HepG2 (cell line): ENCODE measurements at regions not wholly inside any gene's neighbourhood (a gene's known extent, or its start where the extent isn't known, plus 50 kb on each side); places are given as distances from the start of the nearest gene placed in this dataset.

Experiments
- ATAC-seq: fragments of 200-7000 bp; cut with Tn5 transposase; 3 replicates; pipeline ENCODE4 v1.9.1; 2020; ENCODE audit warnings: mild to moderate bottlenecking, moderate library complexity
- BruUV-seq: library from RNA; stranded (reverse); fragments of 400-500 nt; replicated peaks from 2 replicates; lab custom pipeline; 2021; lab: Mats Ljungman, UMichigan
- CTCF ChIA-PET: fragments of 300-600 bp; formaldehyde crosslinking; extraction: SDS; loops from one replicate; lab custom pipeline; 2021; ENCODE audit warnings: low total read pairs, inconsistent platforms, low intra/inter-chr PET ratio; lab: Yijun Ruan, JAX
- POLR2A ChIA-PET: fragments of 350-600 bp; sonication (Branson Sonifier 250); formaldehyde crosslinking; loops from one replicate; lab custom pipeline; 2020; ENCODE audit warnings: antibody characterized with exemption, inconsistent platforms; lab: Yijun Ruan, JAX
- DNase-seq: peaks from one replicate; pipeline ENCODE4 v3.0.0-alpha.2; 2015; ENCODE audit warnings: low spot score
- FAIRE-seq: peaks from 3 replicates; lab custom pipeline; 2011; peaks lifted over from hg19 to GRCh38; lab: Jason Lieb, UNC
- H2AFZ ChIP-seq: one replicate; pipeline ENCODE4 v1.6.1; 2011; ENCODE audit warnings: low read length, inconsistent platforms
- H3K27ac ChIP-seq: fragments of 300-600 bp; 3 replicates; pipeline ENCODE4 v1.8.0; 2011; ENCODE audit warnings: mixed run types, mild to moderate bottlenecking, mixed read lengths, low read length, inconsistent platforms; ENCODE audit not compliant: insufficient read depth; ENCODE audit errors: extremely low read length
- H3K27me3 ChIP-seq, 2 experiments: fragments of 200-600 bp in 1 of 2; 2 replicates in 1 of 2; 3 replicates in 1 of 2; pipeline versions ENCODE4 v1.6.0 to v1.8.0; 2011; ENCODE audit warnings: low read length in 2 of 2, mild to moderate bottlenecking in 2 of 2, moderate library complexity in 2 of 2, inconsistent platforms in 1 of 2; ENCODE audit not compliant: insufficient read depth in 2 of 2, control insufficient read depth in 1 of 2
- H3K36me3 ChIP-seq, 2 experiments: fragments of 200-600 bp in 1 of 2; replicated peaks in 1 of 2; 2 replicates in 1 of 2; 3 replicates in 1 of 2; pipeline versions ENCODE4 v1.5.1 to v1.8.0; 2011; ENCODE audit warnings: low read length in 2 of 2, inconsistent platforms in 1 of 2; ENCODE audit not compliant: insufficient read depth in 2 of 2, control insufficient read depth in 1 of 2
- H3K4me1 ChIP-seq: 2 replicates; pipeline ENCODE4 v1.5.1; 2012; ENCODE audit warnings: low read length, inconsistent platforms; ENCODE audit not compliant: insufficient read depth
- H3K4me2 ChIP-seq: 2 replicates; pipeline ENCODE4 v1.6.0; 2011; ENCODE audit warnings: low read depth, low read length, inconsistent platforms
- H3K4me3 ChIP-seq, 3 experiments: fragments of 200-600 bp in 1 of 3; sonication (generic), shearing (Covaris generic) in 1 of 3; replicated peaks in 1 of 3; 2 replicates each; pipeline ENCODE4 v1.5.1; 2011 to 2016; ENCODE audit warnings: low read length in 3 of 3, inconsistent platforms in 2 of 3, low read depth in 2 of 3, mild to moderate bottlenecking in 2 of 3, control low read depth in 1 of 3, mixed read lengths in 1 of 3; ENCODE audit not compliant: insufficient read depth in 1 of 3
- H3K79me2 ChIP-seq: one replicate; pipeline ENCODE4 v1.6.1; 2011; ENCODE audit warnings: low read length, inconsistent platforms; ENCODE audit not compliant: insufficient read depth
- H3K9ac ChIP-seq: 2 replicates; pipeline ENCODE4 v1.6.0; 2011; ENCODE audit warnings: mild to moderate bottlenecking, low read depth, low read length, inconsistent platforms; ENCODE audit not compliant: insufficient read depth
- H3K9me3 ChIP-seq: 2 replicates; pipeline ENCODE4 v1.5.1; 2012; ENCODE audit warnings: mild to moderate bottlenecking, low read length
- H4K20me1 ChIP-seq: 2 replicates; pipeline ENCODE4 v1.6.0; 2011; ENCODE audit warnings: inconsistent platforms, mild to moderate bottlenecking, low read length, moderate library complexity; ENCODE audit not compliant: insufficient read depth
- ZNF235 ChIP-seq: sonication (generic); formaldehyde crosslinking; IDR thresholded peaks from 2 replicates; pipeline ENCODE4 v1.8.1; 2023; ENCODE audit warnings: mild to moderate bottlenecking, missing genetic modification reagents, borderline replicate concordance
- ZNF263 ChIP-seq: sonication (generic); formaldehyde crosslinking; IDR thresholded peaks from 2 replicates; pipeline ENCODE4 v1.4.0; 2020; ENCODE audit warnings: missing genetic modification reagents
- WGBS: methylation state at CpG from one replicate; pipeline ENCODE4 v1.1.6; 2017; ENCODE audit warnings: low lambda C conversion rate; 5-methylcytosine and 5-hydroxymethylcytosine counted together
- in situ Hi-C: cut with HindIII; loops from 2 replicates; pipeline ENCODE4 v1.10.0; 2017; ENCODE audit warnings: low pct_unique_long_range_greater_than_20kb; ENCODE audit not compliant: extremely low pct_ligation_motif_present
- intact Hi-C: fragments of 100-400 bp; cut with micrococcal nuclease; formaldehyde crosslinking; loops from one replicate; pipeline ENCODE4 v1.10.0; 2022; ENCODE audit not compliant: unreplicated experiment
- TF ChIP-seq, protein P1 (sequence below): fragments of 450-650 bp; IDR thresholded peaks from 2 replicates; pipeline ENCODE4 v1.6.1; 2016

DNA sequence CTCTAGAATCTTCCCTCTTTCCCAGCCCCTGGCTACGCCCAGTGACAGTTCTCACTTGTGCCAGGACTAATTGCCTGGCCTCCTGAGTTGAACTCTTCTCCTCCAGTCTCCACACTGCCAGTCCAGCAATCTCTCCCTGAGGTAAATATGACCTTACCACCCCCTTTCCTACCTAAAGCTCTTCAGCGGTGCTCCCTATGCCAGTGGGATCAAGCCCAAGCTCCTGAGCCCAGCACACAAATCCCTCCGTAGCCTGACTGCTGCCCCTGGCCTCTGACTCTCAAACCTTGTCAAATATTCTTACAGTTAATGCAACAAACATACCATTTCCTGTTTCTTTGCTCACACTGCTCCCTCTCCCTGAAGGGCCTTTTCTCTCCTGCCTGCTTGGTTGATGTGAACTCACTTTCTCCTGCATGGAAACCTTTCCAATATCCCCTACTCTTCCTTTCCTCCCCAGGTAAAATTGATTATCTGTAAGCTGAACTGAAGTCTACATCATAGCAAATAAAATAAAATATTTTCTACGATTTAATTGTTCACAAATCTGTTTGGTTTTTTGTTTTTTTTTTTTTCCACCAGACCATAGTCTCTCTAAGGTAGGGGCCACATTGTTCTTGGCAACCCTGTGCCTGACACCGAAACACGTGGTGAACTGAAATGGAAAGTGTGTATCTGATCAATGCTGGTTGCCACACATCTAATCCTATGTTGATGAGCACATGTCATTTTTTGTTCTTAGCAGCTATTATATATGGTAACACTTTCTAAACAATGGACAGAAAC is 147.5 kb downstream of the SLC38A6 start:
- H3K27me3 ChIP-seq = peaks cover 0 to 4% of the 10 kb centered on the region in 2 experiments; a peak in 1 of 5 replicates
- no peak overlapping the region for H3K9ac ChIP-seq
- H3K79me2 ChIP-seq = no peaks in the 10 kb centered on the region
- H3K4me1 ChIP-seq = peaks cover 49% of the 10 kb centered on the region
- peak overlapping the region; percentile 5 for H2AFZ ChIP-seq
- in situ Hi-C loops (no loop called here), intact Hi-C loops (no loop called here)
- FAIRE-seq (no peak), ATAC-seq (peak; percentile 39), DNase-seq (no peak)
- H3K4me2 ChIP-seq = peak overlapping the region; percentile 49
- H3K27ac ChIP-seq = no peak overlapping the region
- no peaks in the 10 kb centered on the region for H3K36me3 ChIP-seq
- ChIA-PET CTCF (no interaction called here), POLR2A (no interaction called here)
- no TSS peak for BruUV-seq
- WGBS = 24% methylated on average over 6 of the region's 6 CpGs
- H3K4me3 ChIP-seq = peak overlapping the region in 1 of 3 experiments; percentile 33; a peak in 1 of 6 replicates
- no peaks in the 10 kb centered on the region for H3K9me3 ChIP-seq
- no peaks in the 10 kb centered on the region for H4K20me1 ChIP-seq
- TF ChIP-seq ZNF263 (CRISPR knock-in tag) (peak; percentile 91), ZNF235 (CRISPR knock-in tag) (no peak)
- TF ChIP-seq, protein P1, sequence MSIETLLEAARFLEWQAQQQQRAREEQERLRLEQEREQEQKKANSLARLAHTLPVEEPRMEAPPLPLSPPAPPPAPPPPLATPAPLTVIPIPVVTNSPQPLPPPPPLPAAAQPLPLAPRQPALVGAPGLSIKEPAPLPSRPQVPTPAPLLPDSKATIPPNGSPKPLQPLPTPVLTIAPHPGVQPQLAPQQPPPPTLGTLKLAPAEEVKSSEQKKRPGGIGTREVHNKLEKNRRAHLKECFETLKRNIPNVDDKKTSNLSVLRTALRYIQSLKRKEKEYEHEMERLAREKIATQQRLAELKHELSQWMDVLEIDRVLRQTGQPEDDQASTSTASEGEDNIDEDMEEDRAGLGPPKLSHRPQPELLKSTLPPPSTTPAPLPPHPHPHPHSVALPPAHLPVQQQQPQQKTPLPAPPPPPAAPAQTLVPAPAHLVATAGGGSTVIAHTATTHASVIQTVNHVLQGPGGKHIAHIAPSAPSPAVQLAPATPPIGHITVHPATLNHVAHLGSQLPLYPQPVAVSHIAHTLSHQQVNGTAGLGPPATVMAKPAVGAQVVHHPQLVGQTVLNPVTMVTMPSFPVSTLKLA = peak; percentile 39; the same call in 1 of the 2 replicates
- TF ChIP-seq, all 625 proteins: peak for 2
